ENCODE measurements at regions not wholly inside any gene's neighbourhood (a gene's known extent, or its start where the extent isn't known, plus 50 kb on each side); places are given as distances from the start of the nearest gene placed in this dataset.

- TF ChIP-seq CTCF (conservative IDR thresholded peaks at IDR 0.05; ENCODE audit: low read length), result no peak
- TF ChIP-seq EZH2phosphoT487 (IDR thresholded peaks at IDR 0.05; ENCODE audit: borderline replicate concordance), result no peak
These were observed 164.5 kb upstream of the NCK2 start for GRCh38 chr2:105580216-105580615.
